Ecto neural progenitor cell (in vitro differentiated cells): ENCODE measurements at regions not wholly inside any gene's neighbourhood (a gene's known extent, or its start where the extent isn't known, plus 50 kb on each side); places are given as distances from the start of the nearest gene placed in this dataset.

Experiments
- DNase-seq: peaks from one replicate; pipeline ENCODE4 v3.0.0-alpha.2; 2018; ENCODE audit warnings: low spot score

DNA sequence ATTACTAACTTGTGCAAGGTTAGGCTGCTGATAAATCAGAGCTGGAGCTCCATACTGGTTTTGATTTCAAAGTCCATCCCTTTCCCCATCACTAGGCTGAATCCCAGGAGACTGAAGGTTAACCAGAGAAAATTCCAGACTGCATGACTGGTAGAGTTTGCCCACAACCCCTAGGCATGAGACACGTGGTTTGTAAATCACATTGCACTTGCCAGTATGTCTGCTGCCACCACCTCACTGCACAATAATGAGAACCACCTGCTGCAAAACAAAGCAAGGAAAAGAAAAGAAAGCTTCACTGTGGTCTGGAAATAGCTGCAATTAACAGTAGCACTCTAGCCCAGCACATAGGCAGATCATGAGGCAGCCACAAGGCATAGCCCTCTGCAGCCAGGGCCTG lies 67.6 kb upstream of the NTM start:
- DNase-seq = no peak

DNA sequence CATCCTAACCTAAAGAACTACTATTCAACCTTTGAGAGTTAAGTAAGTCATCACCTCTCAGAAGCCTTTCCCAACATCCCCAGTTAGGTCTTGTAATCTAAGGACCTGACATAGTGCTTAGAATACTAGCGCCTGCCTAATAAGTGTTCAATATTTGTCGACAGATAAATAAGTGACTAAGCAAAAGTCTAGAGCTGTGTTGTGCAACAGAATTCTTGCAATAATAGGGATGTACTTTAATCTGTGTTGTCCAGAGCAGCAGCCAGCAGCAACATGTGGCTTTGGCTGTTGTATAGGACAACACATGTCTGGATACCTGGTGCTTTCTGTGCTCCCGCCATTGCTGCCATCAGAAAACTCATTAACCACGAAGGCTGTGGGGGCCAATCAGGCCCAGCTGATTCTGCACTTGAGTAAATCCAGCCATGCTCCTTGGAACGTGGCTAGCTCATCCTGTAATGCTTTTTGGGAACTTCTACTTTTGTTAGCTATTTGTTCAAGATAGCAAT lies 66.8 kb upstream of the NTM start:
- no peak for DNase-seq

DNA sequence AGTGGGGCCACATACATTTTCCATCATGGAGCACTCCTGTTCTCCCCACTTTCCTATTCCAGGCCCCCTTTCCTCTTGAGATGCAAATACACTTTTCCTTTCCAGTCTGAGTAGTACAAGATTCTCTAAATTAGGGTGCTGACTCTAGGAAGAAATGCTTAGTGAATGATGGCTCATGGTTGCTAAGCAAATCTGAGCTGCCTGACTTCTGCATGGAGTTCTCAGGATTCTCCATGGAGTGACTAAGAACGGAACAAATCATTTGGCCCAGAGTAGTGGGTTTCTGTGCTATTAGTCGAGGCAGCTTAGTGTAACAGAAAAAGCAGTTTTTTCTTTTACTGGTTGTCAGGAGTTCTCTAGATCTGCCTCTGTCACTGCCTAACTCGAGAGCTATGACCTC lies 65.4 kb upstream of the NTM start:
- no peak for DNase-seq

DNA sequence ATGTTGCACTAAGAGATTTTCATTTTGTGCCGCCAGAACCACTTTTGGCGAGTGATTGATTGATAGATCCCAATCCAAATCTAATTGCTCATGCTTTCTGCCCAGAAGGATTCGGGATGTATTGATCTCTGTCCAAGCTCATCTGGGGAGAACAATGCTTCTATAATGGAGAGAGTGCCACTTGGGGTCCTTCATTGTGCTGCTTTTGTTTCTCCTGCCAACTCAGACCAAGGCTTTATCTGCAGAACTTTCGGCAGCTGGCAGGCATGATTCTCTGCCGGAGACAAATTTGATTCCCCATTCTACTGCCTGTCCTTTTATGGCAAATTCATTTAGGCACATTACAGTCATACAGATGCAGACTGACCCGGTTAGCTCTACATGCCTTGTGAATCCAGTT lies 62.9 kb upstream of the NTM start:
- DNase-seq = no peak

DNA sequence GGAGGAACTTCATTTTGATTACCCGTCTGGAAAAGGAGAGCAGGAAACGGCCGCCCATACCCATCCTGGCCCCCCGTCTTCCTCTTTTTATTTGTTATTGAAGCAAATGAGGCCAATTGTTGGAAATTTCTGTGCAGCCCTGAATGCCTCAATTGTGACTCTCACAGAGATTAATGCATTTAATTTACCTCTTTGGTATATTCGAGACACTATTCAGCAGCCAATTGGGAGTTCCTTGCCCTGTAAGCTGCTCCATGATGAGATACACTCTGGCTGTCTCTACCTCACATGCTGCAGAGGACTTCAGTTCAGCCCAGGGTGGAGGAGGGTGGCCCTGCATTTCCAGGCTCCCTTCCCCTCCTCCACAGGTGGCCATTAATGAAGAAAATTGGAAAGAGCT lies 60.6 kb upstream of the NTM start:
- DNase-seq = no peak

DNA sequence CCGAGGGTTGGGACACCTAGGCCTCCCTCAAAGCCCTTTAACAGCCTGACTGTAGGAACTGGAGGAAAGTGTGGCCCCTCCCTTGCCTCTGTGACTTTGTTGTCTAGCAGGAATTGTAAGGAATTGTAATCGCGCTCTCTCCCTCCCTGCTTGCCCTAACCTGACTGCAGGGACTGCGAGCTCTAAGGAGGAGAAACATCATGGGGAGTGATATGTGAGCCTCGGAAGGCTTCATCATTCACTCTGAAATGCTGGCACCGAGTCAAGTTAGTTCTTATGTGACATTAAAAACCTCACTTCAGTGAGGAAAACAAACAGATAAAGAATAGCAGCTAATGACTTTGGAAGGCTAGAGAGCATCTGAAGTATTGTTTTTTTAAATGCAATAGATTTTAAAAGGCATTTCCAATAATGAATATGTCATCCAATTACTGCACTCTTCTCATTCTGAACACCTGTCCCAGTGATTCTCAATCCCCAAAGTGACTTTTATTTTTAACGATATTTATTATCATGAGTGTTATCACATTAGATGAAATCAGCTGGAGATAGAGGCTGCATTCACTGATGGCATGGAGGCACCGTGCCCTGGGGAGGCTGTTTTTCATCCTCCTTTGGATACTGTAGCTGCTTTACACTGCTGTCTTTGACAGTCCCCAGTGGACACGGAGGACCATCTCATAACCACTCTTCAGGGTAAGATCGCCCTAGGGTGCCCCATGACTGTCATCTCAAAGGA lies 58.5 kb upstream of the NTM start:
- no peak for DNase-seq
